Dermis microvascular lymphatic vessel endothelial cell (primary cell): ENCODE measurements at regions not wholly inside any gene's neighbourhood (a gene's known extent, or its start where the extent isn't known, plus 50 kb on each side); places are given as distances from the start of the nearest gene placed in this dataset.
"Not testable (repeated sequence)": the region's sequence is repeated elsewhere in the genome, so short reads cannot be mapped to it uniquely, and the experiment has no call there.

Experiments
- DNase-seq, 2 donors: peaks; one replicate each; pipeline versions ENCODE4 v3.0.0 to v3.0.0-alpha.2; 2010; ENCODE audit warnings: low read depth in 2 of 2

DNA sequence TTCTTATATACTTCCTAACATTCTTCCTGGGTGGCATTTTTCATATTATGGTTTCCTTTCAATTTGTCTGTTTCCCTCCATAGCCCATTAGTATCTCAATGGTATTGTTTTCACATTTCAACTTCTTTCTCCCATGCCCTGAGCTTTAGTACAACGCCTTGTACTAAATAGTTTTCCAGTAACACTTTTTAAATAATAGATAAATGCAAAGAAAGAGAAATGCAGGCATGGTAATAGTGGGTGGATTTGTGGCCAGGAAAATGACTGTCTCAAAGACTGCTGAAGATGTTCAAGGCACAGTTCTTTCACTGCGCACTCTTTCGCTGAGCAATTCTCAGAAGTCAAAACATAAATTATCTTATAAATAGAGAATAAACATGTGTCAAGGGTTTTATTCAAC, 145.1 kb downstream of the LCA5 start:
- DNase-seq = no peak

DNA sequence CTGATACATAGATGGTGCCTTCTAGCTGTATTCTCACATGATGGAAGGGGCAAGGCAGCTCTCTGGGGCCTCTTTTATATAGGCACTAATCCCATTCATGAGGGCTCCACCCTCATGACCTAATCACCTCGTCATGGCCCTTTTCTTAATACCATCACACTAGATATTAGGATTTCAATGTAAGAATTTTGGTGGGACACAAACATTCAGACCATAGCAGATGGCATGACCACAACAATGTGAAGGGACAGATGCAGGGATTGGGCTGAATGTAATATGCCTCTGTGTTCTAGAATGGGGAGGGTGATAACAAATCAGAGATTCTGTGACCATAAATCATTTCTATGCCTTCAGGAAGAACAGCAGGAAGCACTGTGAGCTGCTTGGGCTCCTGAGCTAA, 145.8 kb downstream of the LCA5 start:
- peak in 1 of 2 donors; percentile 10 for DNase-seq

GRCh38 chr6:79385893-79386292, 151.3 kb downstream of the LCA5 start:
- peak; percentile 30 to 67 for DNase-seq

GRCh38 chr6:79385333-79385732, 150.9 kb upstream of the HMGN3 start:
- DNase-seq = peak in 1 of 2 donors; percentile 62

- DNase-seq = peak in 1 of 2 donors; percentile 43
These were observed 150.4 kb upstream of the HMGN3 start for GRCh38 chr6:79384845-79385244.

DNA sequence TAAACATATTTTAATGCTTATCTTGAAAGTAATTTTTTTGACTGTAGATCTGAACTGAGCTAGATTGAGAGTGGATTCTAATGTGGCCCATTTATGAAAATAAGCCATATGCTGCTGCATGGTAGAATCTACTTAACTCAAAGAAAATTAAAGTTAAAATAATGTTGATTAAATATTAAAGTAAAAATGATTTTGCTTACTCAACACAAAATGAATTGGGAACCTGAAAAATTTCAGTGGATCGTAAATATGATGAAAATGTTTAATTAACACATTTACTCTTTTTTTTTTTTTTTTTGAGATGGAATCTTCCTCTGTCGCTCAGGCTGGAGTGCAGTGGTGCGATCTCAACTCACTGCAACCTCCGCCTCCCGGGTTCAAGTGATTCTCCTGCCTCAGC, 144.5 kb upstream of the HMGN3 start:
- DNase-seq = no peak

- DNase-seq = peak in 1 of 2 donors; percentile 85
These were observed 143.4 kb upstream of the HMGN3 start for GRCh38 chr6:79377888-79378348.

- peak in 1 of 2 donors; percentile 7 for DNase-seq
These were observed 142.6 kb upstream of the HMGN3 start for GRCh38 chr6:79377047-79377446.

GRCh38 chr6:79375635-79376337, 141.3 kb upstream of the HMGN3 start:
- DNase-seq = no peak

- DNase-seq = no peak
These were observed 139.8 kb upstream of the HMGN3 start for GRCh38 chr6:79374308-79374707.

DNA sequence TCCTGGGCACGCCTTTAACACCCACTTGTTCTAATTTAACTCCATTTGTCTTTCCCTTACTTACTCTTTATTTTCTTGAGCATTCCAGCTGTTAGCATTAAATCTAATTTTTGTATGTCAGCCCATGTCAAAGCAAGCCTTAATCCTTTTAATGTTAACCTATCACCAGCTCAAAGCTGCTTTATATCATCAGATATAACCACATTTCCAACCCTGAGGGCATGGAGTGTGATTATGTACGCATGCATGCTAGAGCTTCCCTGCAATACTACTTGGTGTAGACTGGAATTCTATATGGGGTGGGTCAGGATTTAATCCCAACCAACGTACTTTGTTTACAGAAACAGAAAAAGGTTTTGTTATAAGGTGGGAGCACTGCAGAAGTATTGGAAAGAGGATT, 139.4 kb upstream of the HMGN3 start:
- DNase-seq = no peak

GRCh38 chr6:79373246-79373645, 138.8 kb upstream of the HMGN3 start:
- no peak for DNase-seq

- no peak for DNase-seq
These were observed 138.3 kb upstream of the HMGN3 start for GRCh38 chr6:79372757-79373156.

GRCh38 chr6:79369026-79369425, 134.5 kb upstream of the HMGN3 start:
- no peak for DNase-seq

DNA sequence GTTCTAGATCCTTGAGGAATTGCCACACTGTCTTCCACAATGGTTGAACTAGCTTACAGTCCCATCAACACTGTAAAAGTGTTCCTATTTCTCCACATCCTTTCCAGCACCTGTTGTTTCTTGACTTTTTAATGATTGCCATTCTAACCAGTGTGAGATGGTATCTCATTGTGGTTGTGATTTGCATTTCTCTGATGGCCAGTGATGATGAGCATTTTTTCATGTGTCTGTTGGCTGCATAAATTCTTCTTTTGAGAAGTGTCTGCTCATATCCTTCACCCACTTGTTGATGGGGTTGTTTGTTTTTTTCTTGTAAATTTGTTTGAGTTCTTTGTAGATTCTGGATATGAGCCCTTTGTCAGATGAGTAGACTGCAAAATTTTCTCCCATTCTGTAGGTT, 129.0 kb upstream of the HMGN3 start:
- not testable (repeated sequence) for DNase-seq

DNA sequence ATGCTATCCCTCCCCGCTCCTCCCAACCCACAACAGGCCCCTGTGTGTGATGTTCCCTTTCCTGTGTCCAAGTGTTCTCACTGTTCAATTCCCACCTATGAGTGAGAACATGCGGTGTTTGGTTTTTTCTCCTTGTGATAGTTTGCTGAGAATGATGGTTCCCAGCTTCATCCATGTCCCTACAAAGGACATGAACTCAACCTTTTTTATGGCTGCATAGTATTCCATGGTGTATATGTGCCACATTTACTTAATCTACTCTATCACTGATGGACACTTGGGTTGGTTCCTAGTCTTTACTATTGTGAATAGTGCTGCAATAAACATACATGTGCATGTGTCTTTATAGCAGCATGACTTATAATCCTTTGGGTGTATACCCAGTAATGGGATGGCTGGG, 126.6 kb upstream of the HMGN3 start:
- DNase-seq = not testable (repeated sequence)

- no peak for DNase-seq
These were observed 118.7 kb upstream of the HMGN3 start for GRCh38 chr6:79353226-79353625.

GRCh38 chr6:79338493-79338892, 104.0 kb upstream of the HMGN3 start:
- no peak for DNase-seq

DNA sequence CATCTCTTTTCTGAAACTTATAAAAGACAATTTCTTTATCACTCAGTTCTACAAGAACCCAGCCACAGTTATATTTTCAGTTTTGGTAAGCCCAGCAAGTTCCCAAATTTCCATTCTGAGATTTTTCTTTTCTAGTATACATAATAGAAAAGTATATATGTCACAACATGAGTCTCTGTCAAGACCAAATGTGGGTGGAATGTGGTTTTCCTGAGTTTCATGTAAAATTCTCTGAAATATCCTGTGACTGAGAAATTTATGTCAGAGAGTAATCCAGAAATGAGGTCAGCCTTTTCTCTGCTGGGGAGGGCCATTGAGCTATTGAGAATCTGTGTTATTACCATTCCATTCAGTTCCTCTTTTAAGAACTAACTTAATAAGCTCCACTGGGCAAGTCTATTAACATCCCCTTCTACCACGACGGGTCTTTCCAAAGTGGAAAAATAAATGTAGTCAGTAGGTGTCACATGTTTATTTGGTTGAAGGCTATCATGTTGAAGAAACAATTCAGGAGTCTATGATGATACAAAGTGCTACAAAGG, 100.7 kb upstream of the HMGN3 start:
- DNase-seq = no peak

- DNase-seq = no peak
These were observed 100.2 kb upstream of the HMGN3 start for GRCh38 chr6:79334674-79335073.

- no peak for DNase-seq
These were observed 96.2 kb upstream of the HMGN3 start for GRCh38 chr6:79330704-79331103.

DNA sequence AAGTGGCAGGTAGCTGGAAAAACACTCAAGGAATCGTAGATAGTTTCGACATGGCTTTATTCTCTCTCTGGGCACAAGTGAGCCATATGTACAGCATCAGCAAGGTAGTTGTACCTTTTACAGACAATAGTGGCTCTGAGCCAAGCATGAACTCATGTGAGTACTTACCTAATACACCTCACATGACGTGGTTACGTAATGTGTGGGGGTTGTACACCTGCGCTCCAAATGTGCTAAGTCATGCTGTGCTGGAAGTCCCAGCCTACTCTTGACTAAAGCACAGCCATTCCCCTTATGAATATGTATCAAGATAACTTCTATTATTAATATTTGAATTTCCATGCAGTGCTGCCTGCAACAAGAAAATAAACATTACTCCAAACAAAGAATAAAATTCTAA, 78.8 kb upstream of the HMGN3 start:
- peak in 1 of 2 donors; percentile 2 for DNase-seq

DNA sequence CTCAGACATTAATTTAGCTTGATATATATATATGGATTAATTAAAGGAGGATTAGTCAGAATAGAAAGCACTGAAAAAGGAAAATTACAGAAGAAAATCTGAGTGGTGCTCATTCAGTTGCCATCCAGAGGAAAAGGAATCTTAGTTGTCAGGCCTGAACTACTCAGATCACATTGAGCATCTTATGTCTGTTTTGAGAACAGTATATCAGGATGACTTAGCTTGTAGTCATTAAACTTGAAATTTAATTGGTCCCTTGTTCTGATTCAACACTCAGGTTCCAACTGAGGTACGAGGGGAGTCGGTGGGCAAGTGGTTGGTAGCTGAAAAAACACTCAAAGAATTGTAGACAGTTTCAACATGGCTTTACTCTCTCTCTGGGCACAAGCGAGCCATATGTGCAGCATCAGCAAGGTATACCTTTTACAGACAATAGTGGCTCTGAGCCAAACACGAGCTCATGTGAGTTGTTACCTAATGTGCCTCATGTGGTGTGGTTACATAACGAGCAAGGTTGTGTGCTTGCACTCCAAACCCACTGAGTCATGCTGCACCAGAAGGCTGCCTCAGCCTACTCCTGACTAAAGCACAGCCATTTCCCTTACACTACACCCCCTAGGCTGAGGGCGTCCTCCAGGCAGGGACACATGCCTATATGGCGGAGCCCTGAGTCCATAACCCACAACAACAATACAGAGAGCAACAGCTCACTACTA, 73.0 kb upstream of the HMGN3 start:
- no peak for DNase-seq
